ENCODE measurements at regions not wholly inside any gene's neighbourhood (a gene's known extent, or its start where the extent isn't known, plus 50 kb on each side); places are given as distances from the start of the nearest gene placed in this dataset.

- DNase-seq, result no peak
Observed at GRCh38 chr20:22866812-22867341, 168.2 kb upstream of the SSTR4 start.

GRCh38 chr20:22878166-22878565, 156.9 kb upstream of the SSTR4 start:
- no peak for DNase-seq

- no peak for DNase-seq
Observed at GRCh38 chr20:22880277-22880676, 154.8 kb upstream of the SSTR4 start.

GRCh38 chr20:22887796-22888195, 147.3 kb upstream of the SSTR4 start:
- no peak for DNase-seq

GRCh38 chr20:22890594-22891300, 144.4 kb upstream of the SSTR4 start:
- DNase-seq, result no peak

GRCh38 chr20:22901164-22901563, 133.9 kb upstream of the SSTR4 start:
- DNase-seq, result no peak

- DNase-seq, result no peak
Observed at GRCh38 chr20:22901921-22902320, 133.2 kb upstream of the SSTR4 start.

- no peak for DNase-seq
Observed at GRCh38 chr20:22904386-22904785, 130.7 kb upstream of the SSTR4 start.

GRCh38 chr20:22904905-22905304, 130.2 kb upstream of the SSTR4 start:
- DNase-seq, result no peak

- no peak for DNase-seq
Observed at GRCh38 chr20:22905658-22906057, 129.5 kb upstream of the SSTR4 start.

GRCh38 chr20:22908437-22908836, 126.7 kb upstream of the SSTR4 start:
- no peak for DNase-seq

GRCh38 chr20:22908944-22909343, 126.2 kb upstream of the SSTR4 start:
- no peak for DNase-seq

- DNase-seq, result no peak
Observed at GRCh38 chr20:22909436-22909835, 125.7 kb upstream of the SSTR4 start.

GRCh38 chr20:22910287-22910852, 124.7 kb upstream of the SSTR4 start:
- DNase-seq, result no peak

GRCh38 chr20:22914291-22914690, 120.8 kb upstream of the SSTR4 start:
- DNase-seq, result no peak

- DNase-seq, result no peak
Observed at GRCh38 chr20:22915512-22915911, 119.6 kb upstream of the SSTR4 start.

GRCh38 chr20:22916021-22916842, 118.9 kb upstream of the SSTR4 start:
- no peak for DNase-seq

- DNase-seq, result no peak
Observed at GRCh38 chr20:22918286-22918983, 116.7 kb upstream of the SSTR4 start.

GRCh38 chr20:22920898-22921297, 114.2 kb upstream of the SSTR4 start:
- DNase-seq, result no peak

GRCh38 chr20:22921595-22922421, 113.3 kb upstream of the SSTR4 start:
- no peak for DNase-seq

GRCh38 chr20:22922987-22923386, 112.1 kb upstream of the SSTR4 start:
- no peak for DNase-seq

GRCh38 chr20:22924046-22924737, 110.9 kb upstream of the SSTR4 start:
- DNase-seq, result no peak
